PC-3 (cell line): ENCODE measurements at regions not wholly inside any gene's neighbourhood (a gene's known extent, or its start where the extent isn't known, plus 50 kb on each side); places are given as distances from the start of the nearest gene placed in this dataset.
"Not testable (repeated sequence)": the region's sequence is repeated elsewhere in the genome, so short reads cannot be mapped to it uniquely, and the experiment has no call there.

Source experiments
- ATAC-seq: fragments of 200-7000 bp; cut with Tn5 transposase; 2 replicates; pipeline ENCODE4 v1.9.1; 2020; ENCODE audit warnings: mild to moderate bottlenecking, moderate library complexity
- BruUV-seq: library from RNA; stranded (reverse); fragments of 400-500 nt; replicated peaks from 2 replicates; lab custom pipeline; 2021; lab: Mats Ljungman, UMichigan
- CTCF ChIA-PET: fragments of 300-600 bp; sonication (Branson Sonifier 250); formaldehyde crosslinking; loops from one replicate; lab custom pipeline; 2022; ENCODE audit warnings: antibody characterized with exemption; lab: Charles Lee
- POLR2A ChIA-PET: fragments of 300-600 bp; sonication (Branson Sonifier 250); formaldehyde crosslinking; loops from one replicate; lab custom pipeline; 2022; ENCODE audit warnings: antibody characterized with exemption; ENCODE audit not compliant: unreplicated experiment; lab: Charles Lee
- DNase-seq: peaks from one replicate; pipeline ENCODE4 v3.0.0-alpha.2; 2015
- H2AFZ ChIP-seq: fragments of 300-600 bp; sonication (generic); 2 replicates; pipeline ENCODE4 v1.6.0; 2016; ENCODE audit warnings: antibody characterized with exemption, low read length
- H3F3A ChIP-seq: fragments of 300-600 bp; sonication (generic); one replicate; pipeline ENCODE4 v1.6.0; 2017; ENCODE audit warnings: antibody characterized with exemption, low read length, control low read depth, mild to moderate bottlenecking; ENCODE audit not compliant: unreplicated experiment
- H3K27ac ChIP-seq: fragments of 300-600 bp; sonication (generic); 2 replicates; pipeline ENCODE4 v1.5.1; 2016; ENCODE audit warnings: mild to moderate bottlenecking, low read length
- H3K27me3 ChIP-seq: fragments of 300-600 bp; sonication (generic); 2 replicates; pipeline ENCODE4 v1.6.1; 2016; ENCODE audit warnings: low read length, mixed read lengths
- H3K36me3 ChIP-seq: fragments of 300-600 bp; sonication (generic); 2 replicates; pipeline ENCODE4 v1.6.1; 2016; ENCODE audit warnings: low read depth, mixed run types, low read length, mixed read lengths
- H3K4me1 ChIP-seq: fragments of 300-600 bp; sonication (generic); 2 replicates; pipeline ENCODE4 v1.5.1; 2016; ENCODE audit warnings: low read length; ENCODE audit not compliant: insufficient read depth
- H3K4me2 ChIP-seq: fragments of 300-600 bp; sonication (generic); 2 replicates; pipeline ENCODE4 v1.6.0; 2016; ENCODE audit warnings: low read length
- H3K4me3 ChIP-seq: fragments of 300-600 bp; sonication (generic); 2 replicates; pipeline ENCODE4 v1.5.1; 2016; ENCODE audit warnings: mild to moderate bottlenecking, low read length, mixed read lengths
- H3K79me2 ChIP-seq: fragments of 300-600 bp; sonication (generic); 2 replicates; pipeline ENCODE4 v1.6.1; 2017; ENCODE audit warnings: low read length, mixed read lengths
- H3K9ac ChIP-seq: fragments of 300-600 bp; sonication (generic); 2 replicates; pipeline ENCODE4 v1.6.0; 2016; ENCODE audit warnings: mild to moderate bottlenecking, low read length
- H3K9me2 ChIP-seq: fragments of 300-600 bp; sonication (generic); replicated peaks from 2 replicates; pipeline ENCODE4 v1.6.1; 2016; ENCODE audit warnings: mixed run types, low read length, mixed read lengths
- H3K9me3 ChIP-seq: fragments of 300-600 bp; sonication (generic); 2 replicates; pipeline ENCODE4 v1.6.1; 2016; ENCODE audit warnings: low read length, mixed read lengths
- H4K20me1 ChIP-seq: fragments of 300-600 bp; sonication (generic); 2 replicates; pipeline ENCODE4 v1.6.1; 2016; ENCODE audit warnings: low read length, mixed read lengths
- EZH2 ChIP-seq: fragments of 300-600 bp; sonication (generic); IDR thresholded peaks from one replicate; pipeline ENCODE4 v1.6.1; 2017; ENCODE audit warnings: antibody characterized with exemption, mild to moderate bottlenecking, low read length; ENCODE audit not compliant: unreplicated experiment
- EZH2phosphoT487 ChIP-seq: fragments of 300-600 bp; sonication (generic); IDR thresholded peaks from 2 replicates; pipeline ENCODE4 v1.6.1; 2018; ENCODE audit warnings: mild to moderate bottlenecking, antibody characterized with exemption, low read length, borderline replicate concordance
- intact Hi-C: fragments of 100-400 bp; cut with micrococcal nuclease; formaldehyde crosslinking; loops from 2 replicates; pipeline ENCODE4 v1.9.0; 2023
- TF ChIP-seq, protein P1 (sequence below): fragments of 300-600 bp; sonication (generic); conservative IDR thresholded peaks from 2 replicates; pipeline ENCODE4 v1.5.1; 2017; ENCODE audit warnings: antibody characterized with exemption, low read depth, mild to moderate bottlenecking, low read length

GRCh38 chr7:10521306-10521705, 452.4 kb upstream of the PHF14 start:
- BruUV-seq: no TSS peak
- H4K20me1 ChIP-seq: no peaks in the 10 kb centered on the region
- ATAC-seq (no peak), DNase-seq (no peak)
- ChIA-PET POLR2A (interaction anchor here (0.6 kb wide), 1 partner anchor 804 kb away, joined by 8 read pairs; no protein-coding TSS in a partner anchor), CTCF (no interaction called here)
- H3F3A ChIP-seq: no peaks in the 10 kb centered on the region
- no peaks in the 10 kb centered on the region for H3K27me3 ChIP-seq
- H3K4me3 ChIP-seq: no peak overlapping the region
- no peak overlapping the region for H2AFZ ChIP-seq
- no peaks in the 10 kb centered on the region for H3K36me3 ChIP-seq
- H3K27ac ChIP-seq: no peak overlapping the region
- H3K4me1 ChIP-seq: no peaks in the 10 kb centered on the region
- no peak for TF ChIP-seq EZH2phosphoT487
- TF ChIP-seq, protein P1, sequence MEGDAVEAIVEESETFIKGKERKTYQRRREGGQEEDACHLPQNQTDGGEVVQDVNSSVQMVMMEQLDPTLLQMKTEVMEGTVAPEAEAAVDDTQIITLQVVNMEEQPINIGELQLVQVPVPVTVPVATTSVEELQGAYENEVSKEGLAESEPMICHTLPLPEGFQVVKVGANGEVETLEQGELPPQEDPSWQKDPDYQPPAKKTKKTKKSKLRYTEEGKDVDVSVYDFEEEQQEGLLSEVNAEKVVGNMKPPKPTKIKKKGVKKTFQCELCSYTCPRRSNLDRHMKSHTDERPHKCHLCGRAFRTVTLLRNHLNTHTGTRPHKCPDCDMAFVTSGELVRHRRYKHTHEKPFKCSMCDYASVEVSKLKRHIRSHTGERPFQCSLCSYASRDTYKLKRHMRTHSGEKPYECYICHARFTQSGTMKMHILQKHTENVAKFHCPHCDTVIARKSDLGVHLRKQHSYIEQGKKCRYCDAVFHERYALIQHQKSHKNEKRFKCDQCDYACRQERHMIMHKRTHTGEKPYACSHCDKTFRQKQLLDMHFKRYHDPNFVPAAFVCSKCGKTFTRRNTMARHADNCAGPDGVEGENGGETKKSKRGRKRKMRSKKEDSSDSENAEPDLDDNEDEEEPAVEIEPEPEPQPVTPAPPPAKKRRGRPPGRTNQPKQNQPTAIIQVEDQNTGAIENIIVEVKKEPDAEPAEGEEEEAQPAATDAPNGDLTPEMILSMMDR: no peak
- no peak for TF ChIP-seq EZH2
- H3K9me3 ChIP-seq: 0 out of 2 replicates have a peak, but pooled peaks cover 3% of the 10 kb centered on the region
- no peaks in the 10 kb centered on the region for H3K9me2 ChIP-seq
- H3K9ac ChIP-seq: no peak overlapping the region
- H3K4me2 ChIP-seq: no peak overlapping the region
- H3K79me2 ChIP-seq: no peaks in the 10 kb centered on the region
- intact Hi-C loops: no loop called here

- BruUV-seq, ATAC-seq, H3F3A ChIP-seq, DNase-seq, H3K4me3 ChIP-seq, H4K20me1 ChIP-seq, H3K27ac ChIP-seq, H3K4me1 ChIP-seq, intact Hi-C loops, H3K36me3 ChIP-seq, CTCF ChIA-PET, H3K9ac ChIP-seq, H3K9me2 ChIP-seq, H3K9me3 ChIP-seq, H3K79me2 ChIP-seq, POLR2A ChIA-PET, H3K27me3 ChIP-seq, H2AFZ ChIP-seq, H3K4me2 ChIP-seq: not testable (repeated sequence)
These were observed 440.2 kb upstream of the PHF14 start for GRCh38 chr7:10533429-10533828.

GRCh38 chr7:10536561-10536960, 437.1 kb upstream of the PHF14 start:
- Histone ChIP-seq H3F3A (no peaks in the 10 kb centered on the region), H3K9me2 (no peaks in the 10 kb centered on the region), H3K36me3 (no peaks in the 10 kb centered on the region), H3K79me2 (no peaks in the 10 kb centered on the region), H3K27ac (no peak overlapping the region), H3K27me3 (no peaks in the 10 kb centered on the region), H3K4me1 (no peaks in the 10 kb centered on the region), H3K4me3 (no peak overlapping the region), H3K9me3 (no peaks in the 10 kb centered on the region; the same call in 1 of the 2 replicates), H3K4me2 (no peak overlapping the region), H4K20me1 (no peaks in the 10 kb centered on the region), H2AFZ (no peak overlapping the region), H3K9ac (no peak overlapping the region)
- DNase-seq: no peak
- TF ChIP-seq EZH2phosphoT487 (no peak), EZH2 (no peak)
- TF ChIP-seq, protein P1: no peak
- intact Hi-C loops: no loop called here
- no peak for ATAC-seq
- POLR2A ChIA-PET: no interaction called here
- CTCF ChIA-PET: no interaction called here
- BruUV-seq: no TSS peak
